HL-60 (cell line): ENCODE measurements at regions not wholly inside any gene's neighbourhood (a gene's known extent, or its start where the extent isn't known, plus 50 kb on each side); places are given as distances from the start of the nearest gene placed in this dataset.

Experiments
- GABPA ChIP-seq: IDR thresholded peaks from 2 replicates; pipeline ENCODE4 v1.6.1; 2012; ENCODE audit warnings: low read depth
- POLR2AphosphoS5 ChIP-seq: IDR thresholded peaks from 2 replicates; pipeline ENCODE4 v1.6.1; 2012; ENCODE audit warnings: low read depth
- SPI1 ChIP-seq: IDR thresholded peaks from 2 replicates; pipeline ENCODE4 v1.6.1; 2012; ENCODE audit warnings: low read depth, mild to moderate bottlenecking, borderline replicate concordance
- TF ChIP-seq, protein P1 (sequence below): IDR thresholded peaks from one replicate; pipeline ENCODE4 v1.5.1; 2011; ENCODE audit warnings: low read length, control low read depth, inconsistent platforms; ENCODE audit not compliant: insufficient read depth

DNA sequence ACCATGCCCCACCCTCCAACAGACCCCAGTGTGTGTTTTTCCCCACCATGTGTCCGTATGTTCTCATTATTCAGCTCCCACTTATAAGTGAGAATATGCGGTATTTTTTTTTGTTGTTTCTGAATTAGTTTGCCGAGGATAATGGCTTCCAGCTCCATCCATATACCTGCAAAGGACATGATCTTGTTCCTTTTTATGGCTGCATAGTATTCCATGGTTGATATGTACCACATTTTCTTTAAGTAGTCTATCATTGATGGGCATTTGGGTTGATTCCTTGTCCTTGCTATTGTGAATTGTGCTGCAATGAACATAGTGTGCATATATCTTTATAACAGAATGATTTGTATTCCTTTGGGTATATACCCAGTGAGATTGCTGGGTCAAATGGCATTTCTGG lies 176.9 kb downstream of the UTRN start:
- no peak for TF ChIP-seq SPI1
- no peak for TF ChIP-seq POLR2AphosphoS5
- TF ChIP-seq, protein P1, sequence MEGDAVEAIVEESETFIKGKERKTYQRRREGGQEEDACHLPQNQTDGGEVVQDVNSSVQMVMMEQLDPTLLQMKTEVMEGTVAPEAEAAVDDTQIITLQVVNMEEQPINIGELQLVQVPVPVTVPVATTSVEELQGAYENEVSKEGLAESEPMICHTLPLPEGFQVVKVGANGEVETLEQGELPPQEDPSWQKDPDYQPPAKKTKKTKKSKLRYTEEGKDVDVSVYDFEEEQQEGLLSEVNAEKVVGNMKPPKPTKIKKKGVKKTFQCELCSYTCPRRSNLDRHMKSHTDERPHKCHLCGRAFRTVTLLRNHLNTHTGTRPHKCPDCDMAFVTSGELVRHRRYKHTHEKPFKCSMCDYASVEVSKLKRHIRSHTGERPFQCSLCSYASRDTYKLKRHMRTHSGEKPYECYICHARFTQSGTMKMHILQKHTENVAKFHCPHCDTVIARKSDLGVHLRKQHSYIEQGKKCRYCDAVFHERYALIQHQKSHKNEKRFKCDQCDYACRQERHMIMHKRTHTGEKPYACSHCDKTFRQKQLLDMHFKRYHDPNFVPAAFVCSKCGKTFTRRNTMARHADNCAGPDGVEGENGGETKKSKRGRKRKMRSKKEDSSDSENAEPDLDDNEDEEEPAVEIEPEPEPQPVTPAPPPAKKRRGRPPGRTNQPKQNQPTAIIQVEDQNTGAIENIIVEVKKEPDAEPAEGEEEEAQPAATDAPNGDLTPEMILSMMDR: no peak
- TF ChIP-seq GABPA: no peak
